SKM-1 treated with dmso at 0.1 percent for 144 hours (cell line): ENCODE measurements at regions not wholly inside any gene's neighbourhood (a gene's known extent, or its start where the extent isn't known, plus 50 kb on each side); places are given as distances from the start of the nearest gene placed in this dataset.

Source experiments
- DNase-seq: peaks from one replicate; lab custom pipeline; 2025; ENCODE audit not compliant: unreplicated experiment; lab: John Stamatoyannopoulos, UW

GRCh38 chr1:234726359-234726943, 116.5 kb upstream of the IRF2BP2 start:
- DNase-seq, result no peak

- DNase-seq, result peak; percentile 44
Observed at GRCh38 chr1:234725177-234726132, 115.5 kb upstream of the IRF2BP2 start.

- no peak for DNase-seq
Observed at GRCh38 chr1:234724516-234725176, 114.7 kb upstream of the IRF2BP2 start.

GRCh38 chr1:234722904-234723720, 113.1 kb upstream of the IRF2BP2 start:
- DNase-seq, result peak; percentile 92

GRCh38 chr1:234722270-234722704, 112.3 kb upstream of the IRF2BP2 start:
- no peak for DNase-seq

- DNase-seq, result no peak
Observed at GRCh38 chr1:234721476-234722269, 111.7 kb upstream of the IRF2BP2 start.

- no peak for DNase-seq
Observed at GRCh38 chr1:234720709-234721441, 110.9 kb upstream of the IRF2BP2 start.

GRCh38 chr1:234719454-234720251, 109.7 kb upstream of the IRF2BP2 start:
- DNase-seq, result no peak

- no peak for DNase-seq
Observed at GRCh38 chr1:234718496-234719453, 108.8 kb upstream of the IRF2BP2 start.

GRCh38 chr1:234716908-234717375, 107.0 kb upstream of the IRF2BP2 start:
- DNase-seq, result no peak

- DNase-seq, result no peak
Observed at GRCh38 chr1:234715252-234716014, 105.5 kb upstream of the IRF2BP2 start.

GRCh38 chr1:234713859-234714258, 103.9 kb upstream of the IRF2BP2 start:
- no peak for DNase-seq

GRCh38 chr1:234713440-234713839, 103.5 kb upstream of the IRF2BP2 start:
- DNase-seq, result no peak

GRCh38 chr1:234712891-234713305, 102.9 kb upstream of the IRF2BP2 start:
- no peak for DNase-seq

- DNase-seq, result no peak
Observed at GRCh38 chr1:234710936-234711724, 101.2 kb upstream of the IRF2BP2 start.

- DNase-seq, result no peak
Observed at GRCh38 chr1:234710381-234710780, 100.4 kb upstream of the IRF2BP2 start.
